VCaP (cell line): ENCODE measurements at regions not wholly inside any gene's neighbourhood (a gene's known extent, or its start where the extent isn't known, plus 50 kb on each side); places are given as distances from the start of the nearest gene placed in this dataset.
"Not testable (repeated sequence)": the region's sequence is repeated elsewhere in the genome, so short reads cannot be mapped to it uniquely, and the experiment has no call there.

Experiments used
- H3K27ac ChIP-seq: fragments of 450-650 bp; 2 replicates; pipeline ENCODE4 v1.5.1; 2017
- TF ChIP-seq, protein P1 (sequence below): fragments of 450-650 bp; conservative IDR thresholded peaks from 2 replicates; pipeline ENCODE4 v1.5.1; 2017; ENCODE audit warnings: mild to moderate bottlenecking, moderate library complexity

DNA sequence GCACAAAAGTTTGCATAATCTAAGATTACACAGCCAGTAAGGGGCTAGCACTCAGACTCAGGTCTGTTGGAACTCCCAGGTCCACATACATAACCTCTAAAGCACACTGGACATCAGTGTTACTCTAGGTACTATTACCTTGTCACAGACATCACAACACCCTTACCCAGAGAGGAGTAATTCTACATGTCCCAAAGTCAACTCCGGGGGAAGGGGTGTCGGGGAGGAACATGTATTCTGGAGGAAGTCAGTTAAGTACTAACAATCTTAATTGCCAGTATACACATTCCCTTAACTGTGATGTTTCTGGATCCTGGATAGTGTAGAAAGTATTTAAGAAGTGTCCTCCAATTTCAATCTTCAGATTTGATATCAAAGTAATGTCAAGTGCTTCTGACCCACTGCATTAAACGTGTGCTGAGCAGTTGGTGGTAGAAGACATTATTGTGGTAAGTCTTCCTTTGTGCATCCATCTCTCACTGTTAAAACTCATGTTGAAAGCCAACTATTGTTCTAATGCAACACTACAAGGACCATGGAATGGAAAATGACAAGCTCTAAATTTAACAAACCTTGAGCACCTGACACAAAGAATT lies 155.4 kb downstream of the CRPPA start:
- TF ChIP-seq, protein P1, sequence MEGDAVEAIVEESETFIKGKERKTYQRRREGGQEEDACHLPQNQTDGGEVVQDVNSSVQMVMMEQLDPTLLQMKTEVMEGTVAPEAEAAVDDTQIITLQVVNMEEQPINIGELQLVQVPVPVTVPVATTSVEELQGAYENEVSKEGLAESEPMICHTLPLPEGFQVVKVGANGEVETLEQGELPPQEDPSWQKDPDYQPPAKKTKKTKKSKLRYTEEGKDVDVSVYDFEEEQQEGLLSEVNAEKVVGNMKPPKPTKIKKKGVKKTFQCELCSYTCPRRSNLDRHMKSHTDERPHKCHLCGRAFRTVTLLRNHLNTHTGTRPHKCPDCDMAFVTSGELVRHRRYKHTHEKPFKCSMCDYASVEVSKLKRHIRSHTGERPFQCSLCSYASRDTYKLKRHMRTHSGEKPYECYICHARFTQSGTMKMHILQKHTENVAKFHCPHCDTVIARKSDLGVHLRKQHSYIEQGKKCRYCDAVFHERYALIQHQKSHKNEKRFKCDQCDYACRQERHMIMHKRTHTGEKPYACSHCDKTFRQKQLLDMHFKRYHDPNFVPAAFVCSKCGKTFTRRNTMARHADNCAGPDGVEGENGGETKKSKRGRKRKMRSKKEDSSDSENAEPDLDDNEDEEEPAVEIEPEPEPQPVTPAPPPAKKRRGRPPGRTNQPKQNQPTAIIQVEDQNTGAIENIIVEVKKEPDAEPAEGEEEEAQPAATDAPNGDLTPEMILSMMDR, result no peak
- H3K27ac ChIP-seq, result no peak overlapping the region

DNA sequence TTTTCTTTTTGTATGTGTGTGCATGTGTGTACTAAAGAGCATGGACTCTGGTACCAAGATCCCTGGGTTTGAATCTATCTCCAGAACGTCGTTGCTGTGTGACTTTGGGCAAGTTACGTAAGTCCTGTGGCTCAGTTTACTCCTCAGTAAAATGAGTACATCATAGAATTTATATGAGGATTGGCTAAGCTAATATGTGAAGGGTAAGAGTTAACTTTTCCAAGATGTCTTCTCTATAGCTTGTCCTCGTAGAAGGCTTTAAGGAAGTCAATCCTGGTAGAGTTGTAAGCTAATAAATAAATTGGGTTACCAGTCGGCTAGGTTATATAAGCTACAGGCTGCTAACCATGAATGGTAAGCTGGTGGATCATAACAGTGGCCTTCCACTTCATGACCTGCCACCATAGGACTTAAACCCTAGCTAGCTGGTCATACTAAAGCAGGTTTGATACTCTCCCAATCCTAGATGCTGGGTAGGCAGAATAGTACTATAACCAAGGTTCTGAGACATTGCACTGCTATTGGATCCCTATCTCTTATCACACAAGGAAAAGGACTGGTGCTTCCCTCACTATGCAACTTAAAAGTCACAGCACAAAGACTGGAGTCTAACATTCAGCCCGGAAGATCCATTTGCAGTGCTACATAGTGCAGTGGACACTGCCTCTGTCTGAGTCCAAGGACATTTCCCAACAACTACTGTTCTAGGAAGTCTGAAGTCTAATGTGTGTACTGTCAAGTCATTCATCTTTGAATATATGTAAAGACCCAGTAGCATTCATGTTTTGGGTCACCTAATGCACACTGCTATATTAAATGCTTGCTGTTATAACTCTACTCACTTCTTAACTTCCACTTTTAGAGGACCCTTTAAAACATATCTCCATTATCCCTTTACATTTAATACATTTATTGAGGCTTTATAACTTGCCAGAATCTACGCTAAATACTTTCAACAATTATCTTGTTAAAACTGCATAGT lies 156.2 kb downstream of the CRPPA start:
- no peak overlapping the region for H3K27ac ChIP-seq
- TF ChIP-seq, protein P1, result no peak

- H3K27ac ChIP-seq, result no peak overlapping the region
Observed at GRCh38 chr7:16264036-16264819, 157.1 kb downstream of the CRPPA start.

GRCh38 chr7:16263377-16263776 lies 158.0 kb downstream of the CRPPA start:
- H3K27ac ChIP-seq, result not testable (repeated sequence)

More at GRCh38 chr7:16264036-16264819, 157.1 kb downstream of the CRPPA start:
- TF ChIP-seq, protein P1, result no peak

DNA sequence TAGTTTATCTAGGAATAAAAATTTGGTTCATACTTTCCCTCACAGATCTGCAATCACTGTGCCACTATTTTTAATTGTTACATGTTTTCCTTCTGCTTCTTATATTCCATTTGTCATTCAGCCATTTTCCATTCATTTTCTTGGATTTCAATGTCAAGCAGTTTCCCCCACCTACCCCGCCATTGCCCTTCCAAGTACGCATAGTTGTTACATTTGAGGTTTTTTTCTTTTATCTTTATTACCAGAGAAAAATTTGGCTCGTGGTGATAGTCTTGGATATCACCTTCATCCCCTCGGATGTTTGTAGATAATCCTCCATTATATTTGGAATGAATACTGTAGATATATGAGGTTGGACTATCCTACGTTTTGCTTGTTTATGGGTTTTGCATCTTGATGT lies 159.7 kb downstream of the CRPPA start:
- no peak overlapping the region for H3K27ac ChIP-seq
- TF ChIP-seq, protein P1, result no peak

GRCh38 chr7:16261100-16261499 lies 160.2 kb downstream of the CRPPA start:
- TF ChIP-seq, protein P1, result no peak
- H3K27ac ChIP-seq, result no peak overlapping the region

DNA sequence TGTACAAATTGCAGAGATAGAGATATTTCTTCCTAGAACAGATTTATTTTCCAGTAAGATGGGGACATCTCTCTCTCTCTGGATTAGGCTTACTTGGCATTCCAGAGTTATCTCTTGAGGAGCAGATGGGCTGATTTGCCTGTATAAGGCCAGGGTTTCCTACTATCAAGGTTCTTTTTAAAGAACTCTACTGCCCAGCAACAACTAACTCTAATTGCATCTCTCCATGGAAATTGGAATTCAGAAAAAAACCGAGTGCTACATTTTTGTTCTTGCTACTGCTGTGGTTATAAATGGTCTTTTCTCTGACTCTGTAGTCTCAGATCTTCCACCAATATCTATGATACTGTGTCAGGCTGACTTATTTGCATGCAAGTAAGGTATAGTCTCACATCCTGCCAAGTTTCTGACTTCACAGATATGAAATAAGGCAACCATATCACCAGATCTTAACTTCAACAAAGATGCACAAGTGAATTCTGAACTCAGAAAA lies 161.1 kb downstream of the CRPPA start:
- TF ChIP-seq, protein P1, result no peak
- no peak overlapping the region for H3K27ac ChIP-seq

- not testable (repeated sequence) for H3K27ac ChIP-seq
Observed at GRCh38 chr7:16256419-16256818, 164.9 kb downstream of the CRPPA start.

- H3K27ac ChIP-seq, result not testable (repeated sequence)
Observed at GRCh38 chr7:16255952-16256351, 165.4 kb downstream of the CRPPA start.

- H3K27ac ChIP-seq, result not testable (repeated sequence)
Observed at GRCh38 chr7:16250655-16251054, 170.7 kb downstream of the CRPPA start.

- H3K27ac ChIP-seq, result not testable (repeated sequence)
Observed at GRCh38 chr7:16249204-16249603, 172.1 kb downstream of the CRPPA start.

DNA sequence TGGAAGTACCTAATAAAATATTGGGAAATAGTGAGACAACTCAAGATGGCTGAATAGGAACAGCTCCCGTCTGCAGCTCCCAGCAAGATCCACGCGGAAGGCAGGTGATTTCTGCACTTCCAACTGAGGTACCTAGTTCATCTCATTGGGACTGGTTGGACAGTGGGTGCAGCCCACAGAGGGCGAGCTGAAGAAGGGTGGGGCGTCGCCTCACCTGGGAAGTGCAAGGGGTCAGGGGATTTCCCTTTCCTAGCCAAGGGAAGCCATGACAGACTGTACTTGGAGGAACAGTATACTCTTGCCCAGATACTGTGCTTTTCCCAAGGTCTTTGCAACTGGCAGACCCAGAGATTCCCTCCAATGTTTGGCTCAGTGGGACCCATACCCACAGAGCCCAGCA lies 172.8 kb downstream of the CRPPA start:
- not testable (repeated sequence) for H3K27ac ChIP-seq
